Frontal cortex (tissue), 3 donors: ENCODE measurements at regions not wholly inside any gene's neighbourhood (a gene's known extent, or its start where the extent isn't known, plus 50 kb on each side); places are given as distances from the start of the nearest gene placed in this dataset.
"Not testable (repeated sequence)": the region's sequence is repeated elsewhere in the genome, so short reads cannot be mapped to it uniquely, and the experiment has no call there.

Experiments
- DNase-seq, 2 donors: peaks; one replicate each; pipeline ENCODE4 v3.0.0; 2012; ENCODE audit warnings: low spot score in 2 of 2
- FAIRE-seq: peaks from 2 replicates; lab custom pipeline; 2012; peaks lifted over from hg19 to GRCh38; lab: Jason Lieb, UNC
- donor health status: control.
- donor health status: control.
- donor health status: control.

- DNase-seq (peak; percentile 68 to 73), FAIRE-seq (no peak)
These were observed 50.0 kb downstream of the PTPRS start for GRCh38 chr19:5290336-5291262.

- no peak for DNase-seq
These were observed 51.3 kb downstream of the PTPRS start for GRCh38 chr19:5289060-5289990.

GRCh38 chr19:5288347-5288739, 52.3 kb downstream of the PTPRS start:
- FAIRE-seq (no peak), DNase-seq (no peak)

More at GRCh38 chr19:5289060-5289990, 51.3 kb downstream of the PTPRS start:
- no peak for FAIRE-seq

- FAIRE-seq, result no peak
- DNase-seq, result no peak
These were observed 53.5 kb downstream of the PTPRS start for GRCh38 chr19:5287066-5287465.

DNA sequence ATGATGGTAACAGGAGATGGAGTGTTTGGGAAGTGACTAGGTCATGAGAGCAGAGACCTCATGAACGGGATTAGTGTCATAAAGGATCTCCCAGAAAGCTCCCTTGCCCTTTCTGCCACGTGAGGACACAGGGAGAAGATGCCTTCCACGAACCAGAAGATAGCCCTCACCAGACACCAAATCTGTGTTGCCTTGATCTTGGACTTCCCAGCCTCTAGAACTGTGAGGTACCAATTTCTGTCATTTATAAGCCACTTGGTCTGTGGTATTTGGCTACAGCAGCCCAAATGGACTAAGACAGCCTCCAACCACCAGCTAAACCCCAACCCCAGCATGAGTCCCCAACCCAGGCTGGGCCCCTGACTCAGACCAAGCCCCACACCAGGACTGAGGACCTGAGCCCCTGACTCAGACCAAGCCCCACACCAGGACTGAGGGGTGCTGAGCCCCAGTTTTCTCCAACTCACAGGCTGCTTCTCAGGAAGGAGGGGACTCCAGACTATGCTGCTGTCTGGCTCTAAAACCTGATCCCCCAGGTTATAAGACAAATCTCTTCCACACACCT, 54.1 kb downstream of the PTPRS start:
- no peak for DNase-seq
- FAIRE-seq, result no peak

GRCh38 chr19:5285955-5286354, 54.7 kb downstream of the PTPRS start:
- DNase-seq (no peak), FAIRE-seq (no peak)

GRCh38 chr19:5285311-5285710, 55.3 kb downstream of the PTPRS start:
- no peak for FAIRE-seq
- DNase-seq, result no peak

GRCh38 chr19:5282901-5283300, 57.7 kb downstream of the PTPRS start:
- no peak for DNase-seq
- FAIRE-seq, result no peak

- no peak for DNase-seq
- FAIRE-seq, result no peak
These were observed 59.0 kb downstream of the PTPRS start for GRCh38 chr19:5281588-5281987.

DNA sequence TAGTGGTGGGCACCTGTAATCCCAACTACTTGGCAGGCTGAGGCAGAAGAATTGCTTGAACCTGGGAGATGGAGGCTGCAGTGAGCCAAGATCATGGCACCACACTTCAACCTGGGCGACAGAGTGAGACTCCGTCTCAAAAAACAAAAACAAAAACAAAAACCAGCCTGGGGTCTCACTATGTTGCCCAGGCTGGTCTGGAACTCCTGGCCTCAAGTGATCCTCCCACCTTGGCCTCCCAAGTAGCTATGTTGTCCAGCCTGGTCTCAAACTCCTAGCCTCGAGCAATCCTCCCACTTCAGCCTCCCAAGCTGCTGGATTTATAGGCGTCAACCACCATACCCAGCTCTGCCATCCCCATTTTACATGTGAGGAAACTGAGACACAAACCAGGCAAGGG, 64.9 kb downstream of the PTPRS start:
- not testable (repeated sequence) for FAIRE-seq, DNase-seq

DNA sequence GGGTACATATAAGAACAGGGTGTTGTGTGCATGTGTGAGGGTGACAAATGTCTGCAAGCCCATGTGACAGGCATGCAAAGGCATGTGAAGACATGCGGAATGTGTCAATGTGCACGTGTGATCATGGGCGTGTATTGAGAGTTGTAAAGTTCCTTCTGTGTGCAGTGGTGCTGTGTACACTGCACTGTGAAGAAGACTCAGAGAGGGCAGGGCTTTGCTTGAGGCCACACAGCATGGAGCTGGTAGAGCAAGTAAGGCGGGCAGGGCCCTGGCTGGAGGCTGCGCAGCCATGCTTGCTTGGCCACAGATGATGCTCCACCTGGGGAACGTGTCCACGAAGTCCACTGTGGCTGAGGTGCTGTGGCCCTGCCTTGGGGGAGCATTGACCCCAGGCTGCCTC, 66.8 kb downstream of the PTPRS start:
- DNase-seq (no peak), FAIRE-seq (no peak)

DNA sequence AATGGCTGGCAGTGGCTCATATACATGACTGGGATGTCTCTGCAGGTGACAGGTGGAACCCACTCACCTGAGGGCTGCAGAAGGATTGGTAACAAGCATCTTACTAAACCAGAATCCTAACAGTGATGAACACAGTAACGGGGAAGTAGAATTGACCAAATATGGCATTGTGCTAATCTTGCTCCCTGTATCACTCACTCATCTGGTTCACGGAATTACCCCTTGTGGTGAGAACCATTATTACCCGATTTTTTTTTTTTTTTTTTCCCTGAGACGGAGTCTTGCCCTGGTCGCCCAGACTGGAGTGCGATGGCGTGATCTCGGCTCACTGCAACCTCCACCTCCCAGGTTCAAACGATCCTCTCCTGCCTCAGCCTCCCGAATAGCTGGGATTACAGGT, 69.5 kb downstream of the PTPRS start:
- no peak for FAIRE-seq
- no peak for DNase-seq

- no peak for FAIRE-seq
These were observed 70.7 kb downstream of the PTPRS start for GRCh38 chr19:5269926-5270325.

GRCh38 chr19:5269279-5269678, 71.3 kb downstream of the PTPRS start:
- DNase-seq, result no peak
- FAIRE-seq, result no peak

More at GRCh38 chr19:5269926-5270325, 70.7 kb downstream of the PTPRS start:
- no peak for DNase-seq

DNA sequence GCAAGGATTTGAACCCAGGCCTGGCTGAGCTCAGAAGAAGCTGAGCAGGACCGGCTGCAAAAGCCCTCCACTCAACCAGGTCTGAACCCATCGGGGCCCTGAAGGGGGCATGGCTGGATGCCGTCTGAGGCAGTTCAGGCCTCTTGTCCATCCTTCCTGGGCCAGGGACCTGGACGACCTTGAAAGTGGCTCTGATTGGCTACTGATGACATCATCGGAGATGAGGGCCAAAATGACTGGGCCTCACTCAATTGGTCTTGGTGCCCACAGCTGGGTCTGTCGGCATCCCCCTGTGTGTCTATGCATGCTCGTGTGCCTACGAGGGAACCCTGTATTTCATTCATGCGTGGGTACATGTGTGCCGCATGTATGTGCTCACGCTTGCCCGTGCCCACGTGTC, 71.8 kb downstream of the PTPRS start:
- DNase-seq (no peak), FAIRE-seq (no peak)

- no peak for FAIRE-seq
- DNase-seq, result no peak
These were observed 75.4 kb downstream of the PTPRS start for GRCh38 chr19:5265260-5265659.

DNA sequence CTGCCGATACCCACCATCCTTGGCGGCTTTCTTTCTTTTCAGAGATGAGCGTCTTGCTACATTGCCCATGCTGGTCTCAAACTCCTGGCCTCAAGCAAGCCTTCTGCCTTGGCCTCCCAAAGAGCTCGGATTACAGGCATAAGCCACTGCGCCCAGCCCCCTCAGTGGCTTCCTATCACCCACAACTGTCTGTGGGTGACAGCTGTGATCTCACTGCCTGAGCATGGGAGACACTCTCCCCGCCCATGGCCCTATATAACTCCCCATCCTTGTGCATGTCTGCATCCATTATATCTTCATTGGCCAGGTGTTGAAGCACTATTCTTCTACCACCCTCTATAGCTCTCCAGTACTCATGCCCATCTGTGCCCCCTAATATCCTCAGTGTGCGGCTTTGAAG, 76.2 kb downstream of the PTPRS start:
- FAIRE-seq, result no peak
- DNase-seq, result no peak

GRCh38 chr19:5263615-5264014, 77.0 kb downstream of the PTPRS start:
- DNase-seq (no peak), FAIRE-seq (no peak)

DNA sequence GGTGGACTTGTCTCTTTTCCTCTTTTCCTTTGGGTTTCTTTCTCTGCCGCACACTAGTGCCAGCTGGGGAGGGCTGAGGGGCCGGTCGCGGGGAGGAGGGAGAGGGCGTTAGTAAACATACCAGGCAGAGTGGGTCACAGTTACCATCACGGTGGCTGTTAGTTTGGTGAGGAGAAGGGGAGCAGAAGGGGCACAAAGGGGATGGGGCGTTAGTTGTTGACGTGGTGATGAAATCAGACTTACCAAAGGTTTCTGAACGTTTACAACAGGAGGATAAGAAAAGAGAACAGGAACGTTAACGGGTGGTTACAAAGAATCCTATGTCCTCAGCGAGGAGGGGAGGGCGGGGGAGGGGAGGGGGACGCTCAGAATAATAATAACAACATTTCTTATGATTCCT, 77.9 kb downstream of the PTPRS start:
- FAIRE-seq (no peak), DNase-seq (no peak)

- FAIRE-seq, result no peak
- DNase-seq, result no peak
These were observed 79.3 kb downstream of the PTPRS start for GRCh38 chr19:5261156-5261890.
